HG03175 (cell line): ENCODE measurements at regions not wholly inside any gene's neighbourhood (a gene's known extent, or its start where the extent isn't known, plus 50 kb on each side); places are given as distances from the start of the nearest gene placed in this dataset.

ENCODE experiments used
- ATAC-seq: cut with Tn5 transposase; IDR thresholded peaks from one replicate; pipeline ENCODE4 v1.9.1; 2021; ENCODE audit warnings: mild to moderate bottlenecking, moderate library complexity; ENCODE audit not compliant: unreplicated experiment

GRCh38 chr14:101098641-101099040 is 195.1 kb upstream of the RTL1 start:
- no peak for ATAC-seq

- ATAC-seq = no peak
Observed at GRCh38 chr14:101101456-101102056, 198.0 kb upstream of the RTL1 start.

GRCh38 chr14:101102875-101103274 is 199.4 kb upstream of the RTL1 start:
- ATAC-seq = no peak

- no peak for ATAC-seq
Observed at GRCh38 chr14:101103321-101103901, 199.9 kb upstream of the RTL1 start.

GRCh38 chr14:101104485-101104884 is 201.0 kb upstream of the RTL1 start:
- ATAC-seq = no peak

GRCh38 chr14:101105045-101105444 is 201.5 kb upstream of the RTL1 start:
- no peak for ATAC-seq

- ATAC-seq = no peak
Observed at GRCh38 chr14:101108579-101109346, 205.2 kb upstream of the RTL1 start.

GRCh38 chr14:101109347-101109638 is 205.8 kb upstream of the RTL1 start:
- ATAC-seq = no peak

- ATAC-seq = no peak
Observed at GRCh38 chr14:101109981-101110728, 206.6 kb upstream of the RTL1 start.

- no peak for ATAC-seq
Observed at GRCh38 chr14:101110729-101111619, 207.5 kb upstream of the RTL1 start.

- ATAC-seq = no peak
Observed at GRCh38 chr14:101111620-101112290, 208.2 kb upstream of the RTL1 start.

GRCh38 chr14:101112351-101113107 is 209.0 kb upstream of the RTL1 start:
- ATAC-seq = no peak

GRCh38 chr14:101113108-101113612 is 209.6 kb upstream of the RTL1 start:
- ATAC-seq = no peak

- no peak for ATAC-seq
Observed at GRCh38 chr14:101113835-101114725, 210.6 kb upstream of the RTL1 start.

GRCh38 chr14:101114726-101115515 is 211.4 kb upstream of the RTL1 start:
- no peak for ATAC-seq

GRCh38 chr14:101115652-101116051 is 212.1 kb upstream of the RTL1 start:
- ATAC-seq = no peak

- ATAC-seq = no peak
Observed at GRCh38 chr14:101116065-101116464, 212.5 kb upstream of the RTL1 start.
